ENCODE measurements at regions not wholly inside any gene's neighbourhood (a gene's known extent, or its start where the extent isn't known, plus 50 kb on each side); places are given as distances from the start of the nearest gene placed in this dataset.

DNA sequence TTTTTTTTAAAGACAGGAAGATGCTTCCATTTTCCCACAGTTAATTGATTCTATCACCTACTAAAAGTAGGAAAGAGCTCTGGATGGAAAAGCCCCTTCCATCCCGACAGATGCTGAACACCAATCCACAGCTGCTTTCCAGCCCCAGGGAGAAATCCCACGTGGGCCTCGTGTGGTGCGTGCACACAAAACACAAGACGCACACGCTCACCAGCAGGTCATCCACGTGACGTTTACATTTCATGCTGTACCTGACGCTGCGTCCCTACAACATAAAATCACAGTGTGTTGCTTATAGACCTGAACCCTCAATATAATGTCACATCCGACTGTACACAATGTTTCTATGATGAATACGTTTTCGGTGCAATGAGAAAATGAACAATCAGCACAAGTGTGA, 50.2 kb upstream of the DACT2 start:
- no peaks in the 10 kb centered on the region for H3K27me3 ChIP-seq
- no peaks in the 10 kb centered on the region for H3K9me3 ChIP-seq
- no peaks in the 10 kb centered on the region for H3K4me1 ChIP-seq
- no peak overlapping the region for H3K27ac ChIP-seq
- H3K4me3 ChIP-seq, result no peak overlapping the region
- DNase-seq (ENCODE audit: extremely low spot score in 2 of 2), result no peak
- intact Hi-C loops (cut with DNase I), result no loop called here
- no peaks in the 10 kb centered on the region for H3K36me3 ChIP-seq
- TF ChIP-seq, protein P1, sequence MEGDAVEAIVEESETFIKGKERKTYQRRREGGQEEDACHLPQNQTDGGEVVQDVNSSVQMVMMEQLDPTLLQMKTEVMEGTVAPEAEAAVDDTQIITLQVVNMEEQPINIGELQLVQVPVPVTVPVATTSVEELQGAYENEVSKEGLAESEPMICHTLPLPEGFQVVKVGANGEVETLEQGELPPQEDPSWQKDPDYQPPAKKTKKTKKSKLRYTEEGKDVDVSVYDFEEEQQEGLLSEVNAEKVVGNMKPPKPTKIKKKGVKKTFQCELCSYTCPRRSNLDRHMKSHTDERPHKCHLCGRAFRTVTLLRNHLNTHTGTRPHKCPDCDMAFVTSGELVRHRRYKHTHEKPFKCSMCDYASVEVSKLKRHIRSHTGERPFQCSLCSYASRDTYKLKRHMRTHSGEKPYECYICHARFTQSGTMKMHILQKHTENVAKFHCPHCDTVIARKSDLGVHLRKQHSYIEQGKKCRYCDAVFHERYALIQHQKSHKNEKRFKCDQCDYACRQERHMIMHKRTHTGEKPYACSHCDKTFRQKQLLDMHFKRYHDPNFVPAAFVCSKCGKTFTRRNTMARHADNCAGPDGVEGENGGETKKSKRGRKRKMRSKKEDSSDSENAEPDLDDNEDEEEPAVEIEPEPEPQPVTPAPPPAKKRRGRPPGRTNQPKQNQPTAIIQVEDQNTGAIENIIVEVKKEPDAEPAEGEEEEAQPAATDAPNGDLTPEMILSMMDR (IDR thresholded peaks at IDR 0.05), result no peak
- TF ChIP-seq POLR2A (IDR thresholded peaks at IDR 0.05) (no peak), POLR2AphosphoS5 (IDR thresholded peaks at IDR 0.05; ENCODE audit: insufficient read depth in 1 of 2, low read depth in 1 of 2) (no peak)

DNA sequence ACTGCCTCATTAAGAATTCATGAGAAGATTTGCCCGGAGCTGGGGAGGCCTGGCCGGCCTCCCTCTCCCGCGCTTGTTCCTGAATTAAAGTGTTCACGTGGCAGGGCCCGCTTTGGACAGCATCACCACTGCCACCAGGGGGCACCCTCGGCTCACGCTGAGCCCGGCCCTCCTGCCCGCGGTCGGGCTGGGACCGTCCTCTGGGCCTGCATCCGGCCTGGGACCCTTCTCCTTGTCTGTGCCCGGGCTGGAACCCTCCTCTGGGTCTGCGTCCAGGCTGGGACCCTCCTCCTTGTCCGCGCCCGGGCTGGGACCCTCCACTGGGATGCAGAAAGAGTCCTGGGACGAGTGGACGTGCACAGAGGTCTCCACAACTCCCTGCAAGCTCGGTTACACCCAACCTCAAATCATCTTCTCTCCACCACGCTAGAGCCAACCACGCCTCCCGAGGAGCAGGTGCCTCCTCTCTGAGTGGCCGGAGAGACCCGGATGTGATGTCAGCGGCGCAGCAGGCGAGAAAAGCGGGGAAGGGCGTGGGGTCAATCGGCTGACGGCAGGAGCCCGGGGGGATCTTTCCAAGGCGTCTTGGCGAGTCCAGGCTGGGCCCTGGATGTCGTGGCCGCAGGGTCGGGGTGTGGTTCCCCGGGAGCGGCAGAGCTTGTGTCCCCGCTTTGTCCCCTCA, 50.9 kb upstream of the DACT2 start:
- no peaks in the 10 kb centered on the region for H3K4me1 ChIP-seq
- no peak for TF ChIP-seq POLR2A (IDR thresholded peaks at IDR 0.05)
- TF ChIP-seq, protein P1 (IDR thresholded peaks at IDR 0.05), result peak in 2 of 3 experiments; percentile 69 to 75
- TF ChIP-seq POLR2AphosphoS5 (IDR thresholded peaks at IDR 0.05; ENCODE audit: insufficient read depth in 1 of 2, low read depth in 1 of 2), result no peak
- intact Hi-C loops (cut with DNase I), result no loop called here
- H3K9me3 ChIP-seq, result no peaks in the 10 kb centered on the region
- no peak overlapping the region for H3K27ac ChIP-seq
- no peaks in the 10 kb centered on the region for H3K36me3 ChIP-seq
- no peak for DNase-seq (ENCODE audit: extremely low spot score in 2 of 2)
- H3K27me3 ChIP-seq, result no peaks in the 10 kb centered on the region
- H3K4me3 ChIP-seq, result no peak overlapping the region

DNA sequence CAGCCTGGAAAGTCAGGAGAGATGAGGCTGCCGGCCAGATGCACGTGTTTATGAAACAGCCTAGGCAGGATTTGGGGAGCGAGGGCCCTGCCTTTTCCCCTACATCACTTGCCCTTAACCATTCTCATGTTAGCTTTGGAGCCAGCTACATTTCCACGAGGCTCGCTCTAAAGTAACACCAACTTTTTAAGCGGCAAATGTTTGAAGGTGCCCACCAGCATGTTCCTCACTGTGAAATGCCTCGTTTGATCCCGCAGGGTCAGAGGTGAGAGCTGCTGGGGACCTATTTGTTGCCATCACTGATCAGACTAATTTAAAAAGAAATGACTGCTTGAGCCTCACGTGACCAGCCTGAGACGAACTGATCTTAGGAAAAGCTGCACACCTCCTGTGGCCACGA, 51.6 kb upstream of the DACT2 start:
- H3K36me3 ChIP-seq, result no peaks in the 10 kb centered on the region
- H3K27ac ChIP-seq, result no peak overlapping the region
- no peaks in the 10 kb centered on the region for H3K4me1 ChIP-seq
- no peaks in the 10 kb centered on the region for H3K27me3 ChIP-seq
- no peak for DNase-seq (ENCODE audit: extremely low spot score in 2 of 2)
- no peaks in the 10 kb centered on the region for H3K9me3 ChIP-seq
- intact Hi-C loops (cut with DNase I), result no loop called here
- TF ChIP-seq POLR2A (IDR thresholded peaks at IDR 0.05), result no peak
- no peak for TF ChIP-seq POLR2AphosphoS5 (IDR thresholded peaks at IDR 0.05; ENCODE audit: insufficient read depth in 1 of 2, low read depth in 1 of 2)
- TF ChIP-seq, protein P1 (IDR thresholded peaks at IDR 0.05), result no peak
- H3K4me3 ChIP-seq, result no peak overlapping the region

DNA sequence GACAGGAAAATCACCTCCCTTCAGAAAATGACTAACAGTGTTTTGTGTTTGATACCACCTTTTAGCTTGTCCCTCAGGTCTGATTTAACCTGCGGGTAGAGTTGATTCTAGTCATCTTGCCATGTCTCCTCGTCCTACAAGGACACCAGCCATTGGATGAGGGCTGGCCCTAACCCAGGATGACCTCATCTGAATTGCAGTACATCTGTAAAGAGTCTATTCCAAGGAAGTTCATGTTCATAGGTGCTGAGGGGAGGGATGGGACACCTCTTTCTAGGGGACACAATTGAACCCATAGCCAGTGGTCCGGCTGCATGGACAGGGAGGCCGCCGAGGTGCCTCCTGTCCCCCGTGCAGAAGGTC, 52.0 kb upstream of the DACT2 start:
- Histone ChIP-seq H3K9me3 (no peaks in the 10 kb centered on the region), H3K36me3 (no peaks in the 10 kb centered on the region), H3K27ac (no peak overlapping the region), H3K27me3 (no peaks in the 10 kb centered on the region), H3K4me1 (no peaks in the 10 kb centered on the region), H3K4me3 (no peak overlapping the region)
- TF ChIP-seq, protein P1 (IDR thresholded peaks at IDR 0.05), result no peak
- TF ChIP-seq POLR2A (IDR thresholded peaks at IDR 0.05), result no peak
- TF ChIP-seq POLR2AphosphoS5 (IDR thresholded peaks at IDR 0.05; ENCODE audit: insufficient read depth in 1 of 2, low read depth in 1 of 2), result no peak
- no peak for DNase-seq (ENCODE audit: extremely low spot score in 2 of 2)
- intact Hi-C loops (cut with DNase I), result no loop called here

DNA sequence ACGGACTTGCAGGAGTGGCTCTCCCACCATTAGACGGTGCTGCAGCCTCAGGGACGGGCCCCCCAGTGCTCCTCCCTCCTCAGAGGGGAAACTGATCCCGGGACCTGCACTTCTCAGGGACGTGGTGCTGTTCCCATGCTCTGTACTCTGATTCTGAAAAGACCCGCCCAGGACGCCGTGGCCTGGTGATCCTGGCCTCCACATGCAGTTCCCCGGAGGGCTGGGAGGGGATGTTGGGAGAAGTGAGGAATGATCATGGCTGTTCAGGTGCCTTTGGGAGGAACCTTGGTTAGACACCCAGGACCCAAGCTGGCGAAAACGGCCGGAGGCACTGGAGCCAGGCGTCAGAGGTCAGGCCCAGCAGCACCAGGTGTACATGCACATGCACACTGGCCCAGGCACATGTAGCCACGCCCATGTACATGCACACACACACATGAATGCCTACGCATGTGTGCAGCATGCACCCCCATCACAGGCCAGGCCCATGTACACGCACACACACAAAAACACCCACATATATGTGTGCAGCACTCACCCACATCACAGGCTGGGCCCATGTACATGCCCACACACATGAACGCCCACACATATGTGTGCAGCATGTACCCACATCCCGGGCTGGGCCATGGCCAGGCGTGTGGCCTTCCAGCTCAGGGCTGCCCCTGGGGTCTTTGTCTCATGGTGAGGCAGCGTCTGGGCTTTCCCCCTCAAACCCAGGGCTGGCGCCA, 52.6 kb upstream of the DACT2 start:
- H3K27ac ChIP-seq, result no peak overlapping the region
- no peaks in the 10 kb centered on the region for H3K36me3 ChIP-seq
- DNase-seq (ENCODE audit: extremely low spot score in 2 of 2), result no peak
- no peak overlapping the region for H3K4me3 ChIP-seq
- intact Hi-C loops (cut with DNase I), result loop anchor here (2.0 kb wide), 1 partner anchor 513 kb away; no protein-coding TSS in a partner anchor
- no peaks in the 10 kb centered on the region for H3K9me3 ChIP-seq
- H3K4me1 ChIP-seq, result no peaks in the 10 kb centered on the region
- TF ChIP-seq POLR2AphosphoS5 (IDR thresholded peaks at IDR 0.05; ENCODE audit: insufficient read depth in 1 of 2, low read depth in 1 of 2), result no peak
- TF ChIP-seq POLR2A (IDR thresholded peaks at IDR 0.05), result no peak
- TF ChIP-seq, protein P1 (IDR thresholded peaks at IDR 0.05), result no peak
- H3K27me3 ChIP-seq, result no peaks in the 10 kb centered on the region

Data from vagina (tissue), 2 donors.